GM18858 (cell line): ENCODE measurements at regions not wholly inside any gene's neighbourhood (a gene's known extent, or its start where the extent isn't known, plus 50 kb on each side); places are given as distances from the start of the nearest gene placed in this dataset.
"Not testable (repeated sequence)": the region's sequence is repeated elsewhere in the genome, so short reads cannot be mapped to it uniquely, and the experiment has no call there.

Experiments
- ATAC-seq: cut with Tn5 transposase; IDR thresholded peaks from one replicate; pipeline ENCODE4 v1.9.1; 2021; ENCODE audit not compliant: unreplicated experiment

DNA sequence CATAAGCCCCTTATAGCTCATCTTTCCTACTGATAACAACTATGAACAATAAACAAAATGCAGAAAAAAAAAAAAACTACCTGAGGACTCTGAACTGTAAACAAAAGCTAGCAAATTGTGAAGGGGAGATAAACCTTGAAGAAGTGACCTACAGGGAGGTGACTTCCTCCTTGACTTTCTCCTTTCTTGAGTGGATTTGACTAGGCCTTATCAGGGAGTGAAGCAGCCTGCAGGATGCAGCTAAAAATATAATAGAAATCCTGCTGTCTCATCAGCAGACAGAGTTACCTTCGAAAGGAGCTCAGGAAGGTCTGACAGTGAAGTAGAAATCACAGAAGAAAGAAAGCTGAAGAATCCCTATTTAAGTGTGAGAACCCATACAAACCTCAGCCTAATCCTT is 322.0 kb upstream of the HTR1E start:
- no peak for ATAC-seq

DNA sequence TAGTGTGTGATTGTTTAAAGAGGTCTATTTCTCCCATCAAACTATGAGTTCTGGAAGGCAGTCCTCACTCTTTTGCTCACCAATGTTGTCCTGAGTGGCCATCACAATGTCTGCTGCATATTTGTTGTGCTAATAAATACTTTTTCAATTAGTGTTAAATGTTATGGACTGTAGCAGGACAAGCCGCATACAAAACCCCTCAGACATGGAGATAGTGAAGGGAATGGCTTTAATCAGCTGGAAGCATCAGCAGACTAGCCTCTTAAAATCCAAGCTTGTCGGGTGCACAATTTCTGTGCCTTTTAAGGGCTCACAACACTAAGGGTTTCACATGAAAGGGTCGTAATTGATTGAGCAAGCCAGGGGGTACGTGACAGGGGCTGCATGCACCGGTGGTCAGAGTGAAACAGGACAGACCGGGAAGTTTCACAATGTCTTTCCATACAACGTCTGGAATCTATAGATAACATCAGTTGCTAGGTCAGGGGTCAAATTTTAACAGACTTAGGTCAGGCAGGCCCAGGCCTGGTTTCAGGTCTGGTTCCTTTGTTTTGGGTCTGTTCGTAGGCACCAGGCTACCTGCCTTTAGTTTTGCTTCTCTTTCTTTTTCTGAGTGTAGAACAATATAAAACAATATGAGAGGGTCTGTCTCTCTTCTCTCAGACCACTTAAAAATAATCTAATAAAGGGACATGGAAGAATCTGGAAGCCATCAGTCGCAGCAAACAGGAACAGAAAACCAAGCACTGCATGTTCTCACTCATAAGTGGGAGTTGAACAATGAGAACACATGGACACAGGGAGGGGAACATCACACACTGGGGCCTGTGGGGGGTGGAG is 327.6 kb upstream of the HTR1E start:
- ATAC-seq, result no peak

DNA sequence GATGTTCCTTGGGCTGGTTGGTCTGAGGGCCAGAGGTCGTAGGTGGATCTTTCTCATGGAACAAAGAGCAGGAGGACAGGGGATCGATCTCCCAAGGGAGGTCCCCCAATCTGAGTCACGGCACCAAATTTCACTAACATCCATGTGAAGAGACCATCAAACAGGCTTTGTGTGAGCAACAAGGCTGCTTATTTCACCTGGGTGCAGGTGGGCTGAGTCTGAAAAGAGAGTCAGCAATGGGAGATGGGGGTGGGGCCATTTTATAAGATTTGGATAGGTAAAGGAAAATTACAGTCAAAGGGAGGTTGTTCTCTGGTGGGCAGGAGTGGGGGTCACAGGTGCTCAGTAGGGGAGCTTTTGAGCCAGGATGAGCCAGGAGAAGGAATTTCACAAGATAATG is 334.0 kb upstream of the HTR1E start:
- not testable (repeated sequence) for ATAC-seq

DNA sequence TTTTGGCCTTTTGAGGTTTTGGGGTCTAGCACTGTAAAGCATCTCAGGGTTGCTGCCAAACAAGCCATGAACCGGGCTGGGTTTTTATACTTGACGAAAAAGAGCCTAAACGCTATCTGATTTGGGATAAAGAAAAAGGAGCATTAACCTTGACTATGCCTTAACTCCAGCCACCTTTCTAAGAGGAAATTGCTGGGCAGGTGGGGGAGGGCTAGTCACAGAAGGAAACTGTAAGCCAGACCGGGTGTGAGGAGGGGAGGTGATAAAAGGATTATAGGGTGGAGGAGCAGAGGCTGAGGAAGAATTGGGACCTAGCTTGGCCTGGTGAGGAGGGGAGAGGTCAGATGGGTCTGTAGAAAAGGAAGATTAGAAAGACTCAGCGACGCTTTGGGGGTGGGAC is 335.2 kb upstream of the HTR1E start:
- not testable (repeated sequence) for ATAC-seq

DNA sequence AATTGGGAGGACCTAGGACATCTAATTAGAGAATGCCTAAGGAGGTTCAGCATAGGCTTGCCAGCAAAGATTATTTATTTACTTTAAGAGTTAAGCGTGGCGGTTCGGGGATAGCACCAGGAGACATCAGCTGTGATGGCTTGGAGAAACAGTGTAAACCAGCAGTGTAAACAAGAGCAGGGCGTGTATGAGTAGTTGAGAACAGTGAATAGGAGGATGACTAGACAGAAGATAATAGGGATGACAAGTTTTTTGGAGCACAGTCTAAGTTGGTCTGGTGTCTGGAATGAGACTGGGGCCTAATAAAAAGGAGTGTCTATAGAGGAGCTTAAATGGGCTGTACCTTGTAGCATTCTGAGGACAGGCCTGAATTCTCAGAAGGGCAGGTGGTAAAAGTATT is 338.4 kb upstream of the HTR1E start:
- not testable (repeated sequence) for ATAC-seq

DNA sequence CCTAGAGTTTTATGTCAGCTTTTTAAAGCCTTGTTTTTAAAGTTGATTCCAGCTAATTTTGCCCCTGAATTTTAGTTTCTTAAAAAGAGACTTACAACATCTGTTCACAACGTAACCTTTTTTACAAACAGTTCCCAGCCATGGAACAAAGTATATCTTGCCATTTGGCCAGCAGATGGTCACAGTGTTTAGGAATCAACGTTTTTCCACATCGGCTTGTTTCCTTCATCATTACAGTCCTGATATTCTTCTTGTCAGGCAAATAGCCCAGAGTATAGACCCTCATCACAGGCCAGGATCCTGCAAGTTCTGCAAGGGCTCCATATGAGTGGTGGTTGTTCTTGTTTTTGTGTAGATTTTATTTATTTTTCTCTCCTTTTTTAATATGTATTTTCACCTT is 341.7 kb upstream of the HTR1E start:
- ATAC-seq, result no peak

DNA sequence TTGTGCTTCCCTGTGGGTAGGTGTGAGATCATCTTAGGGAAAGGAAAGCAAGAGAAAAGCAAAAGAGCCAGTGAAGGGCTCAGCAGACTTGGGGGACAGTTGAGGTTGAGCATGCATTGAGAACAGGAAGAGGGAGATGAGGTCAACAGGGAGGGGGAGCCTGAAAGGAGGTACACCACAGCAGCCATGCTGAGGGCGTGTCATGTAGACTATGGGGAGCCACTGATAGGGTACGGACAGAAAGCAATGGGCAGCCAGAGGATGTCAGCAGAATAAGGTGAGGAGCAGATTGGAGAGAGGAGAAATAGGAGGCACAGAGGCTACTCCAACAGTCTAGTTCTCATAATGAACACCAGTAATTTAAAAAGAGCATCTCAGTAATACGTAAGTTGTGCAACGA is 351.1 kb upstream of the HTR1E start:
- no peak for ATAC-seq

DNA sequence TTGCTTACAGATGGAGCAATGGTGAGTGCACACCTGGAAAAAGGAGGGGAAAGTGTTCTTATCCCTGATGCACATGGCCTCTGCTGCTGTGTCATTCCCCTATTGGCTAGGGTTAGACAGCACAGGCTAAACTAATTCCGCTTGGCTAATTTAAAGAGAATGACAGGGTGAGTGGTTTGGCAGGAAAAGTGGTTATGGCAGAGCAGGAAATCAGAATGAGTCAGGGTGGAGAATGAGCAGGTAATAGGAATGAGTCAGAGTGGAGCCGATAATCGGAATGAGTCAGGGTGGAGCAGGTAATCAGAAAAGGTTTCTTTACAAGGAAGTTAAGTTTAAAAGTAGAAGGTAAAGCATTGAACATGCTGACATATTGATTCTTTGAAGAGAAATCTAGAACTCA is 355.5 kb upstream of the HTR1E start:
- ATAC-seq, result no peak

DNA sequence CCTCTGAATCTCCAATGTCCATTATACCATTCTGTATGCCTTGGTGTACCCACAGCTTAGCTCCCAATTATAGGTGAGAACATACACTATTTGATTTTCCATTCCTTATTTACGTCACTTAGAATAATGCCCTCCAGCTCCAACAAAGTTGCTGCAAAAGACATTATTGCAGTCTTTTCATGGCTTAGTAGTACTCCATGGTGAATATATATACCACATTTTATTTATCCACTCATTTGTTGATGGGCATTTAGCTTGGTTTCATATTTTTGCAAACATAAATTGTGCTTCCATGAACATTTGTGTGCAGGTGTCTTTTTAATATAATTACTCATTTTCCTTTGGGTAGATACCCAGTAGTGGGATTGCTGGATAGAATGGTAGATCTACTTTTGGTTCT is 374.1 kb upstream of the HTR1E start:
- ATAC-seq, result no peak

DNA sequence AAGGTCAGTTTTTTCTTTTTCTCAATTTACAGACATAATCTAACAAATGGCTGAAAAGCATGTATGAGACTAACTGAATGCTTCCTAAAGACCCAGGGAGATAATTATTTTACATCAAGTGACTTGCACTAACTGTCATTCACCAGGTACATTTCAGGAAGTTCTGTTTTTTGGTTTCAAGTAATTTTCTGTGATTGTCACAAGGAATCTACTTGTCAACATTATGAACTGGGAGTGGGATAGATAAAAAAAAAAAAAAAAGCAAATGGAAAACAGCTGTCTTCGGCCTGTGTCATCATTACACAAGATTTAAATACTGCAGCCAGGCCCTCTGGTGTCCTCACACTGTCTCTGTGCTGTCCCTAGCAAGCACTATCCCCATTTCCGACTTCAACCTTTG is 379.0 kb upstream of the HTR1E start:
- no peak for ATAC-seq

DNA sequence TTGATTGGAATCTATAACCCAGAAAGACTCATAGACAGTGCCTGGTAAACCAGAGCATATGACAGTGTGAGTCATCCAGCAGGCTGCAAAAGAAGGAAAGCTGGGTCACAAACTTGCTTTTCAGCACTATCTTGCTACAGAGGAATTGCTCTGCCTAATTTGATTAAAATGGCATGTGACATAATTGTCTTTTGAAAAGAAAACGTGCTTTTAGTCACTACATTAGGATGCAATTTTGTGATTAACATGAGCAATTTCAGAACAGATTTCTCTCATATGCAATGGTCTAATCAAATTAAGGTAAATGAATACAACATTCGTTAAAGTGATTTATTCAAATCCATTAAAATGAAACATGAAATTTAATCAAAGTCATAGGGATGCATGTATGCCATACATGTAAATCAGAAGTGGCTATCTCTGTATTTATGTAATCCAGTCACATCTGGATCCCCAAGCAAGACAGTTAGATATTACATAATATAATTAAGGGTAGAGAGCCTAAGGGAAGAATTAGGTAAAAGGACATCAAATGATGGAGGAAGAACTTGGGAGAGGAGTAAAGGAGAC is 400.0 kb upstream of the HTR1E start:
- no peak for ATAC-seq

DNA sequence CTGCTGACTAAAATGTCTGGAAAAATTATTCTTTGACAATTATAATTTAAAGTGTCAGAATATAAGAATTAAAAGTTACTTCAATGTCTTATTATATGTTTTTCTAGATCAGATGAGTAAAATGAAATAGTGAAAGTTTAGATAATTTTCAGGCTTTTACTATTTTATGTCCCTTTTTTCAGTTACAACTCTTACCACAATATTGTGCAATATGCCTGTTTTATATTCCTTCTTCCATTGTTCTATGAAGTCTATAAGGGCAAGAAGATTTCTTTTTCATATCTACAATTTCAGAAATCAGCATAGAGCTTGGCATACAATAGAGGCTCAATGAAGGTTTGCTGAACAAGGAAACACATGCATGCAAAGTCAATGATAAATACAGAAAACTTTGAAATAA is 401.2 kb upstream of the HTR1E start:
- ATAC-seq, result no peak

DNA sequence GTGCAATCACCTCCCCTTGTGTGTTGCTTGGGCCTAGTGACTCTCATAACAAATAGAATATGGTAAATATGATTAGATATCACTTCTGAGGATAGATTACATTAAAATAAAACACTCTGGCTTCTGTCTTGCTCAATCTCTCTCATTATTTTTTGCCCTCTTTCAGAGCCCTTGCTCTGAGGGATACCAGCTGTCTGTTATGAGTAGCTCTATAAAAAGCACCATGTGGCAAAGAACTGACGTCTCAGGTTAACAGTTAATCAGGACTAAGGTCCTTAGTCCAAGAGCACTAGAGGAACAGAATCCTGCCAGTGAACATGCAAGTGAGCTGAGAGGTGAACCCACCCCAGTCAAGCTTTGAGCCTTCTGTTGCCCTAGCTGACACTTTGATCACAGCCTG is 402.2 kb upstream of the HTR1E start:
- ATAC-seq, result no peak

DNA sequence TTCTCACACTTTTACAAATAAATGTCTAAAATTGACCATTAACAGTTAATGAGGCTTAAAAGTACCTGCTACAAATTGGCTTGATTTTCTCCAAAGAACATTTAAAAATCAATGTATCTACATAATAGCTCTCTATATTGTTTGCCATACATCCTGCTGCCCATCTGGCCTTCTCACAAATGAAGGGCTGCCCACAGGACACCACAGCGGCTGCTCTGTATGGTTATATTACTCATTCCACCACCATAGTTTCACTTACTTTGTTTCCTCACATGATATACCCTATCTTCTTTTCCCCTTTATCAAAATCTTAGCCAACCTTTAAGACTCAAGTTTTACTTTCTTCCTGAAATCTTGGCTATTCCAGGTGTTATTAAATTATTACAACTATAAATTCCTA is 407.7 kb upstream of the HTR1E start:
- ATAC-seq, result no peak

DNA sequence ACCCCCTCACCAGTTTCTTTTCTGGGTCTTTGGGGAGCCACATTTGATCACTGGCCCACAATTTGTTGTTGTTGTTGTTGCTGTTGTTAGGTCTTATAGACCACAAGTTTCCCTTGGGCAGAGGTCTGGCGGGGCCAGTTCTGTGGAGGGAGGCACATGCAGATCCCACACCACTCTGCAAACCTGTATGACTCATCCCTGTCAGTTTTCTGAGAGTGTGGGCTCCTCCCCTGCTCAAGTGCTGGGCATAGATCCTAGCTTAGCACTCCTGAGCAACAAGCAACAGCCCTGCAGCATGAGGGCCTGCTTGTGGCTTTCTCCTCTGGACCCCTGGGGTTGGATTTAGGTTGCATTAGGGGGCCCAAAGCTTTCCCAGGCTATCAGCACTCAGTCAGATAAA is 411.1 kb upstream of the HTR1E start:
- no peak for ATAC-seq

DNA sequence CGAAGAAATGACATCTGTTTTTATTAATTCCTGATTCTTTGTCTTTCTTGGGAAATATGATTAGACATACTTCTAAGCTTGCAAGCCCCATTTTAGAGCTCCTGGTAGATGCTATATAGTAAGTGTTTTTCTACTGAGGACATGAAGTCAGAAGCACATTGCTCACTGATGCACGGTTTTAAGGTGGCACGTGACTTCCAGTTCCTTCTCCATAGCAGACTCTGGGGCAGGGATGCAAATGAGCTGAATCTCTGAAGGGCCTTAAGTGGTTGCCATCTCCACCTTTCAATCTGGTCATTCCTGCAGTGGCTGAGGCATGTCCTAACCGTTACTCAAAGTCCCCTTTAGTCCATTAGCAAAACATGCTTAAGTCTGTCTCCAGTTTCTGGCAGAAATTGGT is 421.2 kb upstream of the HTR1E start:
- no peak for ATAC-seq

DNA sequence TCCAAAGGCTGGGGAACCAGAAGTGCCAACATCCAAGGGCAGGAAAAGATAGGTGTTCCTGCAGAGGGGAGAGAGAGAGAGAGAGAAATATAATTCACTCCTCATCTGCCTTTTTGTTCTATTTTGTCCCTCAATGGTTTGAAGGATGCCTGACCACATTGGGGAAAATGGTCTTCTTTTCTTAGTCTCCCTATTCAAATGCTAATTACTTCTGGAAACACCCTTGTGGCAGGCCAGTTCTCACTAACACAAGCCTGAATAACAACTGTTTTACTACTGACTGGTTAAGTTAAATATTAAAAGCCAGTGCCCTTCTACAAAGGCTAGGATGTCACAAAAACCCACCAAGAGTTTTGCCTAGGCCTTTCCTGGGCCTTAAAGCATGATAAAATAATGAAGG is 425.4 kb upstream of the HTR1E start:
- no peak for ATAC-seq

DNA sequence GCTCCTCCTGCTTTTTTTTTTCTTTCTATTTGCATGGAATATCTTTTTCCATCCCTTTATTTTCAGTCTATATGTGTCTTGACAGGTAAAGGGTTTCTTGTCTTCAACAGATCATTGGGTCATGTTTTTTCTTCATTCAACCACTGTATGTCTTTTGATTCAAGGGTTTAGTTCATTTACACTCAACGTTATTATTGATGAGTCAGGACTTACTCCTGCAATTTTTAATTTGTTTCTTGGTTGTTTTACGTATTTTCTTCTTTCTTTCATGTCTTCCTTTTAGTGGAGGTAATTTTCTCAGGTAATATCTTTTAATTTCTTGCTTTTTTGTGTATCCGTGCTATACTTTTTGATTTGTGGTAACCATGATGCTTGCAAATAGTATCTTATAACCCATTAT is 429.1 kb upstream of the HTR1E start:
- no peak for ATAC-seq

DNA sequence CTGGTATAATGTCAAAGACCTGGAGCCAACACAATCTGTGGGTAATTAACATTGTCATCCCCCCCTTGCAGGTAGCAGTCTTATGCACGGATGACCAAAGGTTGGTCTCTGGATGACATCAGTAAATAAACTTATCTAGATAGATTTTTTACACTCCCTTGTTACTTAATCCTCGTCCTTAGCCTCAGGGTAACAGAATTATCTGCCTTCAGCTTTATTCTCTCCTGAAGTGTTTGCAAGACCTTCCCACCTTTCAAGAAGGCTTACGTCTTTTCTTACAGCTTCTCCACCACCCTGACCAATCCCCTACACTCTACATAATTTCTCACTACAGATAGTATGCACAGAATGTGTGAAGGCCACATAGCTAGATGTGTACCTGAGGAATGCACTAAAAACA is 434.8 kb upstream of the HTR1E start:
- no peak for ATAC-seq

DNA sequence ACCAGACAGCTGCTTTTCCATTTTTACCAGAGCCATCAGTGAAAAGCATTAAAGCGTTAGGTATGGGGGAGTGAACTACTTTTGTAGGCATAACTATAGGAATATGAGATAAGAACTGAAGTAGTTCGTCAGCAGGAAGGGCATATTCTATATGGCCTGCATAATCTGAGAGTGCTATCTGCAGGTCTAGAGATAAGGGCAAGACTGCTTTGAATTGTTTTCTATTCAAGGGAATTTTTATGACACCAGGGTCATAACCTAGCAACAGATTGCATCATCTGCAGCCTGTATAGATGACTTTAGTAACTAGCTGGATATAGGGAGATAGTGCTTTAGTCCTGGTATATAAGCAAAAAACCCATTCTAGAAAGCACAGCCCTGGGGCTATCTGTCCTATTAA is 437.3 kb upstream of the HTR1E start:
- no peak for ATAC-seq

DNA sequence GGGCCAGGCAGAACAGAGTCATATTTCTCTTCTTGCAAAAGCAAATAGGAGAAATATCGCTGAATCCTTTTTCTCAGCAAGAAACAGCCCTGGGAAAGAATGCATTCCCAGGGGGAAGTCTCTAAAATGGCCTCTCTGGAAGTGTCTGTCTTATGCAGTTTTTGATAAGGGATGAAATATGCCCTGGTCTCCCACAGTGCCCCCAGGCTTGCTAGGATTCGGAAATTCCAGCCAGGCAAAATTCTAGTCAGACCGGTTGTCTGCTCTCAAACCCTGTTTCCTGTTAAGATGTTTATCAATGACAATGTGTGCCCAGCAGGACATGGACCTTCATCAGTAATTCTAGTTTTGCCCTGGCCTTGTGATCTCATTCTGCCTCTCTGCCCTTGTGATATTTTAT is 448.3 kb upstream of the HTR1E start:
- ATAC-seq, result not testable (repeated sequence)

DNA sequence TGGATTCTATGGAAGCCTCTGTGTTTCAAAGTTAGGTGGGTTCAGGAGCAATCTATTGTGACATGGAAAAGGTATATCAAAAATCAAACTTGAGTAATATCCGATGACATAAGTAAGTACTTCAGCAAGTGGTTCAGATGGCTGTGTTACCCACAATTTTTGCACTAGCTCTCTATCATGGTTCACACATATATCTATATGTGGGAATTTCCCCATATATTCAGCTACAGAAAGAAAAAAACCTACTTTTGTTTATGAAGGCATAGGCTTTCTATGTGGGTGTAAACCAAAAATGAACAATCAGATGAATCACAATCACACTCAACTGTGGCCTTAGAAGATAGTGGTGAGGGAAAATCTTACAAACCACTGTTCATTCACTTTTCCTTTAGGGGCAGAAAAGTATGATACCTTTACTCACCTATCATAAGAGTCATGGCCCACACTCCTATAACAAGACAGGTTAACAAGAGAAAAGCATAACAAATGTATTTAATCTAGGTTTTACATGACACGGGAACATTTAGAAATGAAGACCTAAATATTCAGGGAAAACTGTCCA is 449.6 kb upstream of the HTR1E start:
- ATAC-seq, result no peak

DNA sequence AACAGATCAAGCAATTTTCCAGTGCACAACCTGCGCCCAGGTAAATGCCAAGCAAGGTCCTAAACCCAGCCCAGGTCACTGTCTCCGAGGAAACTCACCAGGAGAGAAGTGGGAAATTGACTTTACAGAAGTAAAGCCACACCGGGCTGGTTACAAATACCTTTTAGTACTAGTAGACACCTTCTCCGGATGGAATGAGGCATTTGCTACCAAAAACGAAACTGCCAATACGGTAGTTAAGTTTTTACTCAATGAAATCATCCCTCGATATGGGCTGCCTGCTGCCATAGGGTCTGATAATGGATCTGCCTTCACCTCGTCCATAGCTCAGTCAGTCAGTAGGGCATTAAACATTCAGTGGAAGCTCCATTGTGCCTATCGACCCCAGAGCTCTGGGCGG is 459.0 kb upstream of the HTR1E start:
- ATAC-seq, result not testable (repeated sequence)
